Inflammatory macrophage (primary cell): ENCODE measurements at regions not wholly inside any gene's neighbourhood (a gene's known extent, or its start where the extent isn't known, plus 50 kb on each side); places are given as distances from the start of the nearest gene placed in this dataset.
A peak's percentile ranks its signal among the peaks of the same experiment; 100 is the strongest.
"Not testable (repeated sequence)": the region's sequence is repeated elsewhere in the genome, so short reads cannot be mapped to it uniquely, and the experiment has no call there.

ENCODE experiments used
- DNase-seq, 2 donors: peaks; one replicate each; pipeline ENCODE4 v3.0.0-alpha.2; 2020 to 2022

GRCh38 chr2:209191139-209191538 lies 232.7 kb upstream of the MAP2 start:
- DNase-seq: no peak

DNA sequence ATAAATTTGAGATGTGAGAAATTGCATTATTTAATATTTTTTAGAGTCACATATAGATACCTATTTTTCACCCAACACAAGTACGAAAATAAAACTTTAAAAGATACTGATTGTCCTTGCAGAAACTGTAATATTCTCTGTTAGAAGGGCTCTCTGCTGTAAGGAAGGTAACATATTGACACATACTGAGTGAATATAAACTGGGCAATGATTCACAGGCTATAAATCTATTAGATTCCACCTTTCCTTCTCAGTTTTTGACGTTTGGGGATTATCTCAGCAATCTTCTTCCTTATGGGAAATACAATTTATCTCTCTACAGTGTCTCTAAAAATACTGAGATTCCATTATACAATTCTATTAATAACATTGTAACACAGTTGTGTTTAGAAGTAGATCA lies 229.1 kb upstream of the MAP2 start:
- no peak for DNase-seq

- DNase-seq: peak; percentile 21 to 54
These were observed 215.6 kb upstream of the MAP2 start for GRCh38 chr2:209208211-209208610.

- DNase-seq: no peak
These were observed 213.9 kb upstream of the MAP2 start for GRCh38 chr2:209209943-209210342.

DNA sequence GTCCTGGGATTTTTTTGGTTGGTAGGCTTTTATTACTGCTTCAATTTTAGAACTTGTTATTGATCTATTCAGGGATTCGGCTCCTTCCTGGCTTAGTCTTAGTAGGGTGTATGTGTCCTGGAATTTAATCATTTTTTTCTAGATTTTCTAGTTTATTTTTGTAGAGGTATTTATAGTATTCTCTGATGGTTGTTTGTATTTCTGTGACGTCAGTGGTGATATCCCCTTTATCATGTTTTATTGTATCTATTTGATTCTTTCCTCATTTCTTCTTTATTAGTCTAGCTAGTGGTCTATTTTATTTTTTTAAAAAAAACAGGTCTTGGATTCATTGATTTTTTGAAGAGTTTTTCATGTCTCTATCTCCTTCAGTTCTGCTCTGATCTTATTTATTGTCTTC lies 193.3 kb upstream of the MAP2 start:
- DNase-seq: no peak

DNA sequence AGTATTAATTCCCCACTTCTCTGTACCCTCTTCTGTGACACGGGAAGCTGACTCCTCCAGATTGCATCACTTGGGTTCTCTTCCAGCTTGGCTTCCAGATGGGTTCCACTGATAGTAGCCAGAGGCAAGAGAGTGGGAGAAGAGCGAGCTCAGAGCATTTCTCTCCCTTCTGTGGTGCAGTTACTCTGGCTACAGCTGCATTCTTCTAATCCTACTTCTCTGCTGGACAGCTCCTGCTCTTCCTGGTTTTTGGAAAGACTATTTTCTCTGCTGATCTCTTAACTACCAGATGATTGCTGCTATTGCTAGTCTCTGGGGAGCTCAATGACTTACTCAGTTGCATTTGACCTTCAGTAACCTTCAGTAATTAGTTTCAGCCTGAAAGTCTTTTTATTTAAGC lies 187.5 kb upstream of the MAP2 start:
- DNase-seq: no peak

GRCh38 chr2:209238765-209239584 lies 184.9 kb upstream of the MAP2 start:
- no peak for DNase-seq

DNA sequence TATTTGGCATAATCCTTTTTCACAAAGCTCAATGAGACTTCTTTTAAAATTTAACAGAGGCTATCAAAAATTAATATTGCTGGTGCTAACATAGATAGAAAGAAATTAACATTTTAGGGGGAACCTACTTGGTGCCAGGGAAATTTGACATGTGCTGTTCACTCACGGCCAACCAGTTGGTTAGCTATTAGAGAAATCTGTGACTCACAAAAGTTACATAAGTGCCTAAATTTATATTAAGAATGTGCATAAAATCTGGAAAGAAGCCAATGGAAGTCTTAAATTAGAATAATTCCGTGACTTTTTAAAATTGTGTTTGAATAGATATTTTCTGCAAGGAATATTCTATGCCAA lies 184.3 kb upstream of the MAP2 start:
- DNase-seq: no peak

GRCh38 chr2:209240204-209240603 lies 183.6 kb upstream of the MAP2 start:
- DNase-seq: no peak

DNA sequence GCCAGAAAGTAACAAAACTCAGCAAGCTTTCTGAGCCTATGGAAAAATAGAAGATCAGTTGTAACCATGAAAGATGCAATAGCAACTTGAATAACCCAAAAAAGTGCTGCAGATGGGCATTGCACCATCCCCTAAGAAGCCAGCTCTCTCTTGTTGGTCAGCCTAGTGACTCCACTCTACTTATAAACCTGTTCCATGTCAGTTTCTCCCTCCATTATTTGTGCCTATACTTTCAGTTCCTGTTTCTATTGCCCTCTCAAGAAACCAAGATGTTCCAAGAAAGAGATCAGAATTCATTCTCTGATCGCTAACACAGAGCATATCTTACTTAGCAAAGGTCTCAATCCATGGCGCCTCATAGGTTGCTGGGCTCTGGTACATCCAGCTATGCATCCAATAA lies 170.3 kb upstream of the MAP2 start:
- no peak for DNase-seq

DNA sequence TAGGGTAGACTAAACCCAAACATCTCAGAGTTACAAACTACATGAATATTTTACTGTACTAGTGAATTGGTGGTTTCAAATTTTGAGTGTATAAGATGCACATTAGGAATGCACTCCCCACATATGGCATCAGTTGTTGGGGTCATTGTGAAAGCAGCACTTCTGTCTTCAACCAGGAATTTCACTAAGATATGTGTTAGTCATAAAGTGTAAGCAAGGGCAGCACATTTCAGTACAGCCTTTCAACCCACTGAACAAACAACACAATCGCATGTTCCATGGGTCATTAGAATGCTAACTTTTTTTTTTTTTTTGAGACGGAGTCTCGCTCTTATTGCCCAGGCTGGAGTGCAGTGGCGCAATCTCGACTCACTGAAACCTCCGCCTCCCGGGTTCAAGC lies 164.1 kb upstream of the MAP2 start:
- DNase-seq: no peak

GRCh38 chr2:209260281-209260680 lies 163.6 kb upstream of the MAP2 start:
- no peak for DNase-seq

DNA sequence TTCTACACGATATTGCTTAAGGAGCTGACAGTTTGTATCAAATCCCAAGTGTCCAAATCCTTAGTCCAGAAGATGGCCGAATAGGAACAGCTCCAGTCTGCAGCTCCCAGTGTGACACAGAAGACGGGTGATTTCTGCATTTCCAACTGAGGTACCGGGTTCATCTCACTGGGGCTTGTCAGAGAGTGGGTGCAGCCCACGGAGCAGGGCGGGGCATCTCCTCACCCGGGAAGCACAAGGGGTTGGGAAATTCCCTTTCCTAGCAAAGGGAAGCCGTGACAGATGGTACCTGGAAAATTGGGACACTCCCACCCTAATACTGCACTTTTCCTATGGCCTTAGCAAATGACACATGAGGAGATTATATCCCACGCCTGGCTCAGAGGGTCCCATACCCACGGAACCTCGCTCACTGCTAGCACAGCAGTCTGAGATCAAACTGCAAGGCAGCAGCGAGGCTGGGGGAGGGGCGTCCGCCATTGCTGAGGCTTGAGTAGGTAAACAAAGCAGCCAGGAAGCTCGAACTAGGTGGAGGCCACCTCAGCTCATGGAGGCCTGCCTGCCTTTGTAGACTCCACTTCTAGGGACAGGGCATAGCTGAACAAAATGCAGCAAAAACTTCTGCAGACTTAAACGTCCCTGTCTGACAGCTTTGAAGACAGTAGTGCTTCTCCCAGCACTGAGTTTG lies 162.3 kb upstream of the MAP2 start:
- not testable (repeated sequence) for DNase-seq

DNA sequence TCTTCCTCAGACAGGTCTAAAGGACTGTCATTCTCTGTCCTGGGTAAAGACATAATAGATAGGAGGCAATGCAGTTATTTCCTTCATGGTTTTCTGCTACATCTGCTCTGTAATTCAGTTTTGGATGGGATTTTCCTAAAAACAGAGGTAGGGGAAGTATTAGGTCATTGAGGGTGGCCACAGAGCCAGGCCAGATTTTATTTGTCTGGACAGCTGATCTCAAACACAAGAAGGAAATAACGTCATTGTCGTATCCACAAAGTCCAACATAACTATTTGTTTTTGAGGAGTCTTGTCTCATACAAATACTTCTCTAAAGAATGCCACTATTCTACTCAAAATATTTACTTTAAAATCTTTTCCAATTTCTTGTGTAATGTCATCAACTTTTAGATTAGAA lies 154.8 kb upstream of the MAP2 start:
- no peak for DNase-seq

- no peak for DNase-seq
These were observed 147.8 kb upstream of the MAP2 start for GRCh38 chr2:209276000-209276399.

GRCh38 chr2:209277444-209277843 lies 146.4 kb upstream of the MAP2 start:
- no peak for DNase-seq

GRCh38 chr2:209298601-209299000 lies 125.2 kb upstream of the MAP2 start:
- DNase-seq: no peak

DNA sequence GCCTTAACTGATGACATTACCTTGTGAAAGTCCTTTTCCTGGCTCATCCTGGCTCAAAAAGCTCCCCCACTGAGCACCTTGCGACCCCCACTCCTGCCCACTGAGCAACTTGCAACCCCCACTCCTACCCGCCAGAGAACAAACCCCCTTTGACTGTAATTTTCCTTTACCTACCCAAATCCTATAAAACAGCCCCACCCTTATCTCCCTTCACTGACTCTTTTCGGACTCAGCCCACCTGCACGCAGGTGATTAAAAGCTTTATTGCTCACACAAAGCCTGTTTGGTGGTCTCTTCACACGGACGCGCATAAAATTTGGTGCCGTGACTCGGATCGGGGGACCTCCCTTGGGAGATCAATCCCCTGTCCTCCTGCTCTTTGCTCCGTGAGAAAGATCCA lies 124.4 kb upstream of the MAP2 start:
- DNase-seq: not testable (repeated sequence)

GRCh38 chr2:209300766-209301165 lies 123.1 kb upstream of the MAP2 start:
- DNase-seq: not testable (repeated sequence)

- DNase-seq: no peak
These were observed 118.8 kb upstream of the MAP2 start for GRCh38 chr2:209305026-209305425.

- no peak for DNase-seq
These were observed 118.1 kb upstream of the MAP2 start for GRCh38 chr2:209305746-209306196.

GRCh38 chr2:209307161-209308001 lies 116.5 kb upstream of the MAP2 start:
- DNase-seq: no peak

- DNase-seq: no peak
These were observed 115.4 kb upstream of the MAP2 start for GRCh38 chr2:209308415-209308814.
